GM23338 (cell line): ENCODE measurements at regions not wholly inside any gene's neighbourhood (a gene's known extent, or its start where the extent isn't known, plus 50 kb on each side); places are given as distances from the start of the nearest gene placed in this dataset.

Experiments
- CREB1 ChIP-seq: fragments of 250-450 bp; sonication (Bioruptor Pico); IDR thresholded peaks from 2 replicates; pipeline ENCODE4 v1.5.0; 2020; ENCODE audit warnings: low read depth, mild to moderate bottlenecking, moderate library complexity
- CTCF ChIP-seq, 2 experiments: fragments of 200-600 bp in 1 of 2; sonication (generic) in 1 of 2; conservative IDR thresholded peaks; 2 replicates each; pipeline versions ENCODE4 v1.5.1 to v1.6.1; 2016 to 2017; ENCODE audit warnings: antibody characterized with exemption in 2 of 2, low read depth in 2 of 2, mild to moderate bottlenecking in 2 of 2, moderate library complexity in 1 of 2
- ETS1 ChIP-seq: IDR thresholded peaks from 2 replicates; pipeline ENCODE4 v1.6.1; 2016; ENCODE audit warnings: antibody characterized with exemption
- EZH2 ChIP-seq: fragments of 200-600 bp; sonication (generic); IDR thresholded peaks from one replicate; pipeline ENCODE4 v1.8.0; 2017; ENCODE audit warnings: antibody characterized with exemption, mild to moderate bottlenecking, low read depth; ENCODE audit not compliant: unreplicated experiment
- EZH2phosphoT487 ChIP-seq: fragments of 200-600 bp; sonication (generic); IDR thresholded peaks from one replicate; pipeline ENCODE4 v1.8.1; 2018; ENCODE audit warnings: antibody characterized with exemption; ENCODE audit not compliant: unreplicated experiment
- JUNB ChIP-seq: IDR thresholded peaks from one replicate; pipeline ENCODE4 v1.6.1; 2016; ENCODE audit warnings: antibody characterized with exemption; ENCODE audit not compliant: unreplicated experiment
- POLR2AphosphoS5 ChIP-seq: IDR thresholded peaks from 2 replicates; pipeline ENCODE4 v1.6.1; 2016; ENCODE audit warnings: antibody characterized with exemption, low read depth
- REST ChIP-seq: IDR thresholded peaks from one replicate; pipeline ENCODE4 v1.6.1; 2018; ENCODE audit warnings: antibody characterized with exemption; ENCODE audit not compliant: unreplicated experiment
- STAT1 ChIP-seq: IDR thresholded peaks from one replicate; pipeline ENCODE4 v1.6.1; 2016; ENCODE audit warnings: antibody characterized with exemption; ENCODE audit not compliant: unreplicated experiment
- ZNF462 ChIP-seq: fragments of 250-450 bp; sonication (Bioruptor Pico); IDR thresholded peaks from 2 replicates; pipeline ENCODE4 v1.5.0; 2020; ENCODE audit warnings: mild to moderate bottlenecking, moderate library complexity

GRCh38 chr14:22336031-22336430 lies 253.0 kb downstream of the DAD1 start:
- TF ChIP-seq CTCF (conservative IDR thresholded peaks at IDR 0.05; ENCODE audit: low read depth in 2 of 2): no peak
- TF ChIP-seq EZH2phosphoT487: no peak
- no peak for TF ChIP-seq POLR2AphosphoS5
- no peak for TF ChIP-seq EZH2
- no peak for TF ChIP-seq JUNB
- no peak for TF ChIP-seq REST
- no peak for TF ChIP-seq CREB1 (CRISPR knock-in tag)
- no peak for TF ChIP-seq ZNF462 (CRISPR knock-in tag)
- no peak for TF ChIP-seq ETS1
- no peak for TF ChIP-seq STAT1
